Fibroblast of mammary gland (primary cell): ENCODE measurements at regions not wholly inside any gene's neighbourhood (a gene's known extent, or its start where the extent isn't known, plus 50 kb on each side); places are given as distances from the start of the nearest gene placed in this dataset.

Experiments
- DNase-seq: peaks from one replicate; pipeline ENCODE4 v3.0.0-alpha.2; 2010; ENCODE audit warnings: low read depth
- H3K4me3 ChIP-seq: 2 replicates; pipeline ENCODE4 v1.5.1; 2011; ENCODE audit warnings: low read depth, mild to moderate bottlenecking, low read length, moderate library complexity; ENCODE audit not compliant: control insufficient read depth
- TF ChIP-seq, protein P1 (sequence below): conservative IDR thresholded peaks from 2 replicates; pipeline ENCODE4 v1.5.1; 2011; ENCODE audit warnings: low read depth, low read length, inconsistent platforms; ENCODE audit not compliant: control insufficient read depth, insufficient read depth

DNA sequence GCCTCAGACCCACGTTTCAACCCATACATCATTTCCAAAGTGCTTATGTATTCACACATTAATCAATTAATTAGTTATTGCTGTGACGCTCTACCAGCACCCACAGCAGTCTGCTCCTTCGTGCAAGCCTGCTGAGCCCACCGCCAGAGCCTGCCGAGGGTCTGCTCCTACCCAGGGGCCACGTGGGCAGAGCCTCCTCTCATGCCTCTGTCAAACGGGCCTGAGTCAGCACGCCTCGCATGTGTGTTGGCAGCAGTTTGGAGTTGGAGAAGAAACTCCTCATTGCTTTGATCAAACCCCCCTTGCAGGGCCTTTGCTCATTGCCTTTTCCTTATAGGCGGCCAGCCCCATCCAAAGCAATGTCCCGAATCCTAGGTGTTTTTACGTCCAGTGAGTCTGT, 256.2 kb upstream of the IRX4 start:
- DNase-seq = no peak
- TF ChIP-seq, protein P1, sequence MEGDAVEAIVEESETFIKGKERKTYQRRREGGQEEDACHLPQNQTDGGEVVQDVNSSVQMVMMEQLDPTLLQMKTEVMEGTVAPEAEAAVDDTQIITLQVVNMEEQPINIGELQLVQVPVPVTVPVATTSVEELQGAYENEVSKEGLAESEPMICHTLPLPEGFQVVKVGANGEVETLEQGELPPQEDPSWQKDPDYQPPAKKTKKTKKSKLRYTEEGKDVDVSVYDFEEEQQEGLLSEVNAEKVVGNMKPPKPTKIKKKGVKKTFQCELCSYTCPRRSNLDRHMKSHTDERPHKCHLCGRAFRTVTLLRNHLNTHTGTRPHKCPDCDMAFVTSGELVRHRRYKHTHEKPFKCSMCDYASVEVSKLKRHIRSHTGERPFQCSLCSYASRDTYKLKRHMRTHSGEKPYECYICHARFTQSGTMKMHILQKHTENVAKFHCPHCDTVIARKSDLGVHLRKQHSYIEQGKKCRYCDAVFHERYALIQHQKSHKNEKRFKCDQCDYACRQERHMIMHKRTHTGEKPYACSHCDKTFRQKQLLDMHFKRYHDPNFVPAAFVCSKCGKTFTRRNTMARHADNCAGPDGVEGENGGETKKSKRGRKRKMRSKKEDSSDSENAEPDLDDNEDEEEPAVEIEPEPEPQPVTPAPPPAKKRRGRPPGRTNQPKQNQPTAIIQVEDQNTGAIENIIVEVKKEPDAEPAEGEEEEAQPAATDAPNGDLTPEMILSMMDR = no peak
- H3K4me3 ChIP-seq = no peak overlapping the region

DNA sequence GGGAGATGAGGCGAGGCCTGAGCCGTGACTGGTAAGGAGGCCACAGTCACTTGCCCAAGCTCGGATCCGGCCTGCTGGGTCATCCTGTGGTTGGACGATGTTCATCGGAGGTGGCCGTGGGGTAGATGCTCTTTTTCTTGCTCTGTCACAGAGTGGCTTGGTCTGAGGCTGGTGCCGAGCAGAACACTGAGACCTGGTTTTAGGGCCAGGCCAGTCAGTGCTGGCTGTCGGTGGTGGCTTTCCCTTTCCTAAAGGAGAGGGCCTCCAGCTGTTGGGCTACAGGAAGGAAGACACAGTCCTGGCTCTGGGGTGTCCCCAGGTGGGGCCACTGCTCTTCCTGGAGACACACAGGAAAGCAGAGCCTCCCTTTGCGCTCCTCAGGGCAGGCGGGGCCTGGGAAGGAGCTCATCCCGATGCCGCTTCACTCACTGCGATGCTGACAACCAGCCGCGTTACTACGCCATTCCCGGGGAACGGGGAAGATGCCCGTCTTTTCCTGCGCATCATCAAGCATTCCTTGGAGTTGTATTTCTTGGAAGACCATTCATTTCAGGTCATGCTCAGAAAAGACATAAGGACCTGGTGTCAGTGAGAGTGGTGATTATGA, 254.8 kb upstream of the IRX4 start:
- no peak for DNase-seq
- TF ChIP-seq, protein P1 = no peak
- no peak overlapping the region for H3K4me3 ChIP-seq

- no peak overlapping the region for H3K4me3 ChIP-seq
- DNase-seq = peak; percentile 10
- TF ChIP-seq, protein P1 = no peak
Measured at GRCh38 chr5:2136728-2137333, 254.1 kb upstream of the IRX4 start.

DNA sequence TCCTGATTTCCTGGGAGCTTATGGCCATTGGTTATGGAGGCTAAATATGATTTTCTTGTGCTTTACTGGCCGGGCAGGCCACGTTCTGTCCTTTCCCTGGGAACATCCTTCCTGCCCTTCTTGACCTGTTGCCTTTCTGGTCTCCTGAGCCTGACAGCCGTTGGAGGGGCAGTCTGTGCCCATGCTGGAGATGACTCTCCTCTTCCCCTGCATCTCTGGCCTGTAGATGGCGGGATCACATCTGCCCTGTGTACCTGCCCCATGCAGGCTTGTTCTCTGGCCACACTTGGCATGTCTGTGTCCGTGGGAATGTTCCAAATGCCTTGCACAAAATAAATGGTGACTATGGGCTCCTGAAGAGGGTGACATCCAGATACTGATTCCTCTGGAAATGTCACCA, 253.1 kb upstream of the IRX4 start:
- no peak overlapping the region for H3K4me3 ChIP-seq
- TF ChIP-seq, protein P1 = no peak
- no peak for DNase-seq

DNA sequence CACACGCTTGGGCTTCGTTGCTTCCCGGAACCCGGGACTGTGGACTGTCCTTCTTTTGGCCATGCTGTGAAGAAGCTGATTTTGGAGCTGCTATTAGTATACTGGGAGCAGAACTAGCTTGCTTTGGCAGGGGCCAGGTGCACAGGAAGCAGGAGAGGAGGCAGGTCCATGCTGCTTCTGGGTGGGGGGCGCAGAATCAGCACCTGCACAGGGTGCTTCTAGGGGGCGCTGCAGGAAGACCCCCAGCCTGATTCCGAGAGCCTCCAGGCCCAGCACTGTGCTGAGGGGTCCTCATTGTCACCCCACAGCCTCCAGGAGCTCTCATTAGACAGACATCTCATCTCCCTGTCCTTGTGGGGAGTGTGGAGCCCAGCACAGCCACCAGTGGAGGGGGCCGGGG, 252.6 kb upstream of the IRX4 start:
- TF ChIP-seq, protein P1 = no peak
- DNase-seq = no peak
- no peak overlapping the region for H3K4me3 ChIP-seq

DNA sequence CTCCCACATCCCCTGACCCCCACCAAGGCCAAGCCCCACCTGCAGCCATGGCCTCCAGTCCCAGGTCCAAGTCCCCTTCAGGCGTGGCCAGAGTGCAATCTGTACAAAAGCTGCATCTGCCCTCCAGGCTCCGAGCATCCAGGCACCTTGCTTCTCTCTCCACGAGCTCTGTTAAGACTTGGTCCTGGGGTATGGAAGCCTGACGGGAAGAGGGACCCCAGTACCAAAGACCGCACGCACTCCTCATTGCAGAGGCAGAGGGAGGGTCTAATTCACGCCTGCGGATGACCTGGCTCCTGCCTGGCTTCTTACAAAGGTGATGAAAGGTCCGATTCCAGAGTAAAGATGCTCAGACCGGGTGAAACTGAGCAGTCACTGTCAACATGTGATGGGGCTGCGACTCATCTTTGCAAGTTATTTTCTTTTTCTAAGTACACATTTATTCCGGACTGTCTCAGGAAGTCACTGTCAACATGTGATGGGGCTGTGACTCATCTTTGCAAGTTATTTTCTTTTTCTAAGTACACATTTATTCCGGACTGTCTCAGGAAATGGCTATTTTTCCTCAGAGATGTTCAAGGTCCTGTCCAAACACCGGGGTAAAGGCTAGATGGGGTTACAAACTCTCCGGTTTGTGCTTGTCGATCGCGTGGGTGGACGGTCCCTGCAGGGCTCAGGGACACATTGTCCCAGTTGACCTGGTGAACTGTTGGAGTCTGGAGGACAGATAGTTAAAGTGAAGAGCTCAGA, 252.0 kb upstream of the IRX4 start:
- DNase-seq = peak; percentile 69
- TF ChIP-seq, protein P1 = no peak
- no peak overlapping the region for H3K4me3 ChIP-seq
